ENCODE measurements at regions not wholly inside any gene's neighbourhood (a gene's known extent, or its start where the extent isn't known, plus 50 kb on each side); places are given as distances from the start of the nearest gene placed in this dataset.

GRCh38 chr2:226483745-226484619 is 315.6 kb downstream of the IRS1 start:
- TF ChIP-seq CTCF (IDR thresholded peaks at IDR 0.05; ENCODE audit: borderline replicate concordance, insufficient read depth, low read depth, low read length) = no peak
- no peak overlapping the region for H3K4me3 ChIP-seq (ENCODE audit: low read depth, low read length)

GRCh38 chr2:226483143-226483542 is 316.5 kb downstream of the IRS1 start:
- TF ChIP-seq CTCF (IDR thresholded peaks at IDR 0.05; ENCODE audit: borderline replicate concordance, insufficient read depth, low read depth, low read length) = no peak
- H3K4me3 ChIP-seq (ENCODE audit: low read depth, low read length) = no peak overlapping the region

- no peak overlapping the region for H3K4me3 ChIP-seq (ENCODE audit: low read depth, low read length)
Observed at GRCh38 chr2:226478109-226478809, 321.4 kb downstream of the IRS1 start.

DNA sequence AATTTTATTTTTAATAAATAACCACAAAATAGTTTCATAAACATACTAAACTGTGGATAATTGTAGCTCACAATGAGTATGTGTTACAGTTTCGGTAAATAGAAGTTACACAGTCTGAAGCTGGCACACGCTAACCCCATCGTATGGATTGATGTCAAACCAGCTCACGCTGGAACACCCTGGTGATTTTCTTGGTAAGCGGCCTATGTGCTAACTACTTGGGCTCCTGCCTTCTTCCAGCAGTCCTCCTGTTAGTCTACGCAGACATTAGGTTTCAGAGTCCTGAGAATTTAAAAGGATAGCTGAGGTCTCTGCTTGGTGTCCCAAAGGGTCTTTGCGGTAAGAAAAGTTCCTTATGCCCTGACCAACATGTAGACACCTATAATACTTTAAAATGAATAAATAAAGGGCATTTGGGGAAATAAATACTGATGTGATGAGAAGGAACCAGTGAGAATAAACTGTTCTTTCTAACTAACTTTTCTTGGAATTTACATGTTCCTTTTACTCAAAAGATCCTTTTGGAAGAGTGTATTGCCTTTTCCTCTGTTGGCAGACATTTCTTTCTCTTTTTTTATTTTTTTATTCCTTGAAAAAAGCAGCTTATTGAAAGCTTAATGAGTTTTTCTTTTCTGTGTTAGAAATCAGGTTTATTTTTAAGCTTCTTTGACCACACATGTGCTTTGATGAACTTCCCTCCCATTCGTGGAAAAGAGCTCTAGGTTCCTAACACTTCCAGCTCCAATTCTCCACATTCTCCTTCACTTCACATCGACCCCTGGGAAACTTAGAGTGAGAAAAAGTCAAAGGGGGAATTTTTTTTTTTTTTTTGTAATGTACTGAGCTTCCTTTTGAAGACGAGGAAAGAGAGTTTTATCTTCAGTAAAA is 322.2 kb downstream of the IRS1 start:
- no peak overlapping the region for H3K4me3 ChIP-seq (ENCODE audit: low read depth, low read length)
- no peak for TF ChIP-seq CTCF (IDR thresholded peaks at IDR 0.05; ENCODE audit: borderline replicate concordance, insufficient read depth, low read depth, low read length)

More at GRCh38 chr2:226478109-226478809, 321.4 kb downstream of the IRS1 start:
- no peak for TF ChIP-seq CTCF (IDR thresholded peaks at IDR 0.05; ENCODE audit: borderline replicate concordance, insufficient read depth, low read depth, low read length)

GRCh38 chr2:226475650-226476049 is 324.0 kb downstream of the IRS1 start:
- no peak overlapping the region for H3K4me3 ChIP-seq (ENCODE audit: low read depth, low read length)
- TF ChIP-seq CTCF (IDR thresholded peaks at IDR 0.05; ENCODE audit: borderline replicate concordance, insufficient read depth, low read depth, low read length) = no peak

GRCh38 chr2:226474131-226474530 is 325.5 kb downstream of the IRS1 start:
- TF ChIP-seq CTCF (IDR thresholded peaks at IDR 0.05; ENCODE audit: borderline replicate concordance, insufficient read depth, low read depth, low read length) = no peak

More at GRCh38 chr2:226474131-226474530, 325.5 kb downstream of the IRS1 start:
- H3K4me3 ChIP-seq (ENCODE audit: low read depth, low read length) = no peak overlapping the region

Measured in GM12875 (cell line).